Glomerular visceral epithelial cell (primary cell): ENCODE measurements at regions not wholly inside any gene's neighbourhood (a gene's known extent, or its start where the extent isn't known, plus 50 kb on each side); places are given as distances from the start of the nearest gene placed in this dataset.

ENCODE experiments used
- DNase-seq: peaks from one replicate; pipeline ENCODE4 v3.0.0-alpha.2; 2016; ENCODE audit errors: extremely low spot score

DNA sequence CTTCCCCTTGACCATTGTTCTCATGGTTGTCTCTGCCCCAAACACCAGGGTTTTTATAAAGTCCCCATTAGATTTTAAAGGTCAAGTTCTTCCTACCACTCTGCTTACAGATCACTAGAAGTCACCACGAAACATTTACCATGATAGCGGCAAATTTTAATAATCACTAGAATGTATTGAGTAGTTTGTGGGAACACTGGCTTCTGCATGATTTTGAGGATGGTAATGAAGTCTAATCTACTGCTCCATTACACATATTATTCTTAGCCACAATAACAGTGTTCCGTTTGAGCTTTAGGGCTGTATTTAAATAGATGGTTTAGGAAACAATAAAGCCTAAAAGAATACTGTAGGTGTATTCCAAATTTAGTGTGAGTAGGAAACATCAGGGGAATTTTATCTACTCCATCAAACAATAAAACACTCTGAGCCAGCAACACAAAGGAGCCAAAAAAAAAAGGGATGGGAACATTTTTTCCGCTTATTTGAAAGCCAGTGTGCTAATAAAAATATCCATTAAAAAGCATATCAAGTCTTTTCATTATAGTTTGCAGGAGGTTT, 49.7 kb downstream of the KLF12 start:
- no peak for DNase-seq

DNA sequence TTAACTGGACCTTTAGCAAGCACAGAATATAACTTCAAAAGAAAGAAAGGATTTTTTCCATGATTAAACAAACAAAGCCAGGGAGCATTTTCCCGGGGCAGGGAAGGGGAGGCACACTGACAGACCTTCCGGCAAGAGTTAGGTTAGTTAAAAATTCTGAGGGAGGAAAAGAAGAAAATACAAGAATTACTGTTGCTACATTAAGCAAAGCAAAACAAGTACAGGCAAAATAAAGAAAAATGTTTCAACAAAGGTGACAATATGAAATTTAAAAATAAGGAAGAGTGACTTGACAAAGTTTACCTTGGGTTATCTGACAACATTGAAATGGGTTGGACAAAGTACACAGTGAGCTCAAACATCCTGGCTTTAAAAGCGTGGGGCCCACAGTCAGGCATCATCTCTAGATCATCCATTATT, 51.5 kb downstream of the KLF12 start:
- DNase-seq, result no peak

DNA sequence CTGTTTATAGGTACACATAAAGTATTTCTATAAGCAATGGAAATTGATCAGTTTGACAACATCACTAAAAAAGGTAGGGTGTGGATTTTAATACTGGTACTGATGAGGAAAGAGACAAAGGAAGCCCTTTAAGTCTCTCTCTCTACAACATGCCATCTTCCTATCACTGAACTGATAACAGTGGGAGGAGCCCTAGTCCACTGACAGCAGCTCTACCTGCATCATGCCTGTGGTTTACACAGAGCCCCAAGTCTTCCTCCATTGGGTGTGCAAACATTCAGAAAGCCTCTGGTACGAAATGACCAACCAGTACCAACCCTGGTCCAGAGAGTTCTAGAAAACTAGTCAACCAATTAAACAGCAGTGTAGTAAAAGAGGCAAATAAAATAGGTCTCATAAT, 53.4 kb downstream of the KLF12 start:
- DNase-seq, result no peak

DNA sequence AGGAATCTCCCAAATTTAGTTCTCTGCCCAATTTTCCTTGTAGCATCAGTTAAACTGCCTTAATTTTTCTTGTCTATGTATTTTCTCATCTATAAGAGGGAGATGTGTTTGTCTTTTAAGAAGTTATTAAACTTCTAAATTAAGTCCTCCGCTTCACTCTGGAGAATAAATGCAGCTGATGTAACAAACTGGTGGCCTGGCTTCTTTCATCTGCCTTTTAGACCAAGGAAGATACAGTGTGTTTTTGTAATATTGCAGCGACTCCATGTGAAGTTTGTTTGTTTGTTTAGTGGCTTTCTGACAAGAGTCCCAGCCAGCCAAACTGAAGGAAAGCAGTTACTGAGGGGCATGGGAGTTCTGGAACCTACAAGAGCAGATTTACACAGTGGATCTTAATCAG, 56.4 kb downstream of the KLF12 start:
- DNase-seq, result no peak

DNA sequence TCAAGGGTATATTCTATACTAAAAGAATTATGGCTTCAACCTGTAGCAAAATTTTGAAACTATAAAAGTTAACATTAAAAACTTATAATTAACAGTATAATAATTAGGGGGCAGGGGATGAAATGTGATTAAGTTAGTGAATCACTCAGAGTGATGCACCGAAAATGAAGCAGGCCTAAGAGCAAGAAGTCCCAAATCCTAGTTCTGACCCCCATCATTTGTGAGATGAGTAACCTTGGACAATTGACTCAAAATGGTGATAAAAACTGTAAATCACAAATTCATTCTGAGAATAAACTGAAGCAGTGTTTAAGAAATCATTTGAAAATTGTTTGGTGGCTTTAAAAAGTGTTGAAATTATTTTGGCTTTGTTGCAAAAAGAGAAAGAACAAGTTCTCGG, 56.8 kb downstream of the KLF12 start:
- no peak for DNase-seq

DNA sequence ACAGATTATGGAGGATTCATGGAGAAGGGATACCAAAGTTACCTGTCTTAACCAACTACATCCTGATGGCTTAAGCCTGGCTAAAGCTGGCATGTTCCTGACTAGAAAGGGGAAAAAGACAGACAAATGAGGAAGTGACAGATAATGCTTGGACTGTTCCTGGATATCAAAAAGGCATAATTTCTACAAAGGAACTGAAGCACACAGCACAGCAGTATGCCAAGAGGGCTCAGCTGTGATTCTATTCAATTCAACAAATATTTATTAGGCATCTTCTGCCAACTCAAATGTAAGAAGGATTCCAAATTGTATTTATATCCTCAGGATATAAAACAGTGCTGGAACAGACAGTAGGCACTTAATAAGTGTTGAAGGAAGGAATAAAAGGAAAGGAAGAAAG, 59.5 kb downstream of the KLF12 start:
- DNase-seq, result peak; percentile 13

DNA sequence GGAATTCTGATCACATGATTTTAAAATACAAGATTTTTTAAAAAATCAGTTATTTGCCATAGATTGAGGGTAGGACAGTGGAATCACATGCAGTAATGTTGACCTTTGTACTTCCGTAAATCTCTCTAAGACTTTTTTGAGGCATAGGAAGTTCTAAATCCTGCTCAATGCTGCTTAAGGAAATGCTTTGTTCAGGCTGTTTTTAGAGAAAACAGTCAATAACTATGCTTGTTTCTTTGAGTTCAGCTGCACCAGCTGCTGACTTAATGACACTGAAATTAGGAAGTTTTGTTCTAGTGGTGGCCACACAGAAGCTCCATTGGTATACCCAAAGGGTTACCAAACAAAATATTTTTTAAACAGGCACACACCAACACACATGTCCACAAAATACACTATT, 60.9 kb downstream of the KLF12 start:
- no peak for DNase-seq

DNA sequence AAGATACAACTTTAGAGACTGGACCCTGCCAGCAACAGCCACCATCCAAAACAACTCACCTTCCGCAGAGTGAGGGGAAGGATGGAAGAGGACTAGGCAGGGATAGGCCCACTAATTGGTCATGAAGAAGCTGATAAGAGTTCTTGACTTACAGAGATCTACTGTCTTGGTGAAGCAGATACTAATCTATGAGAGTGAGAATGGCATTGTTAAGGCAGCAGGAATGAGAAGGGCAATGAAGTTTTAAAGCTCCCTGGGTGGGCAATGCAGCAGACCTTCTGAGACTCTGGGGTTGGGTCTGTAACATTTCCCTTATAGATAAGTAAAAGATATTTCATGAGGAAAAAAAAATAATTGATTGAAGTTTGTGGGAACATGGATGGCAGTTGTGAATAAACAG, 63.7 kb downstream of the KLF12 start:
- DNase-seq, result no peak

DNA sequence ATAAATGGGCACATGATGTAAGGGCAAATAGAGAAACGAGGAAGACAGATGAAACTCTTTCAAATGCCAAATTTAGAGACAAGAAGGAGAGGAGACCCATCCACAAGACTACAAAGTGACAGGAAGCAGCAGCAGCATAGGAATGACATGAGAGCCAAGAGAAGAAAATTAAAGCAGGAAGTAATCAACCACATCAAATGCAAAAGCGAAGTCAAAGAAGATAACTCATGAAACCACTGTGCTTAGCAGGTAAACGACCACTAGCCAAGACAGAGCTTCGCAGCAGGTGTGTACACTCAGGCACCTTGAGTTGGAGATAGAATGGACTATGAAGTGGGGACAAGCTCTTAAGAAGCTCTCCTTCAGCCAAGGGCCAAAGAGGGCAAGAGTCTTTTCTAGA, 64.1 kb downstream of the KLF12 start:
- no peak for DNase-seq

DNA sequence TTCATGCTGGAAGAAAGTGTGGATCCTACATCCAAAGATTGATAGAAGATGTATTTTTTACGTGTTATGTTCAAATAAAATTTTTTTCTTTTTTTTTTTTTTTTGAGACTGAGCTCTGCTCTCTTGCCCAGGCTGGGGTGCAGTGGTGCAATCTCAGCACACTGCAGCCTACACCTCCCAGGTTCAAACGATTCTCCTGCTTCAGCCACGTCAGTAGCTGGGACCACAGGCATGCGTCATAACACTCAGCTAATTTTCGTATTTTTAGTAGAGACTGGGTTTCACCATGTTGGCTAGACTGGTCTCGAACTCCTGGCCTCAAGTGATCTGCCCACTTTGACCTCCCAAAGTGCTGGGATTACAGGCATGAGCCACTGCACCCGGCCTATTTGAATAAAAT, 65.7 kb downstream of the KLF12 start:
- DNase-seq, result no peak

DNA sequence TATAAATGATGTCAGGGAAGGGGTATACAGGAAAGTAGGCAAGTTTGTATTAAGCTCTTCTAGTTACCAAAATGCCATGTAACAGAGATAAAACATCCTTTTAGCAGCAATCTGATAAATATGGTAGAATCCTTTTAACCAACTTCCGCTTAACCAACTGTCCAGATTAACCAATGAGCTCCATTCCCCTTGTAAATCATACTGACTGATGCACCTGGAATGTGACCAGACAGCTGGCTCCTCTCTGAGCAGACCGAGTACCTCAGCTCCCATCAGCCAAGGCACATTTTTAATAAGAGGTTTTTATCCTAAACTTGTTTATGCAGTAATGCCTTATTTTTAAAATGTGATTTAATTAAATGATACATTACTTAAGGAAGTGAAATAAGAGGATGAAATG, 66.4 kb downstream of the KLF12 start:
- peak; percentile 2 for DNase-seq

DNA sequence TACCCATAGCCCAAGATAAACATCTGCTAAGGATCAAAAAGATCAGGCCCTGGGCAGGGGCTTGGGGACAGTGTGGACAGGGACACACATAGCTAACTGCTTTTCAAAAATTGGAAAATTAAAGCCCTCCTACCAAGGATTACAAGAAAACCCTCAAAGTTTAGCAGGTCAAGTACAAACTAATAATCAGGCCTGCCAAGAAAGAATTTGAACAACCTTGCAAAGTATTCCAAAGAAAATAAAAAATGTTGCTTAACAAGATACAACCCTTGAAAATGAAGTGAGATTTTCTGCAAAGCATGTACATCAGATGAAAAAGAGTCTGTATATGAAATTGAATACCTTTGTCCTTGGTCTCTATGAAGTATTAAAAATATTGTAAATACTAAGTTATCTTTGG, 67.3 kb downstream of the KLF12 start:
- DNase-seq, result no peak

DNA sequence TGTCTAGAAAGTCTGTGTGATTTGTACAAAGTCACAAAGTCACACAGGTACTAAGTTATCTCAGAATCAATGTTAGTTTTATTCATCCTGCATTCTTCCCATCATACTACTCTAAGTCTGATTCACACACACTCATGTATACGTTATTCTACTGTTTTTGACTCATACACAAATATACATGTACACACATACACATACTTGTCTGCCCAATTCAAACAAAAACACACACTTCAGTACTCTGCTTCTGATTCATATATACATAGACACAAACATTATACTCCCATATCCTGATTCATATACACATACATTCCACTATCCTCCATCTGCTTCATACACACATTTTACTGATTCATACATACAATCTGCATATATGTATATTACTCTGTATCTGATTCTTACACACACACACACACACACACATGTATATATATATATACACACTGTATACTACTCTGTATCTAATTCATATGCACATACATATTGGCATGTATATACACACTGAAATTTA, 69.3 kb downstream of the KLF12 start:
- no peak for DNase-seq

DNA sequence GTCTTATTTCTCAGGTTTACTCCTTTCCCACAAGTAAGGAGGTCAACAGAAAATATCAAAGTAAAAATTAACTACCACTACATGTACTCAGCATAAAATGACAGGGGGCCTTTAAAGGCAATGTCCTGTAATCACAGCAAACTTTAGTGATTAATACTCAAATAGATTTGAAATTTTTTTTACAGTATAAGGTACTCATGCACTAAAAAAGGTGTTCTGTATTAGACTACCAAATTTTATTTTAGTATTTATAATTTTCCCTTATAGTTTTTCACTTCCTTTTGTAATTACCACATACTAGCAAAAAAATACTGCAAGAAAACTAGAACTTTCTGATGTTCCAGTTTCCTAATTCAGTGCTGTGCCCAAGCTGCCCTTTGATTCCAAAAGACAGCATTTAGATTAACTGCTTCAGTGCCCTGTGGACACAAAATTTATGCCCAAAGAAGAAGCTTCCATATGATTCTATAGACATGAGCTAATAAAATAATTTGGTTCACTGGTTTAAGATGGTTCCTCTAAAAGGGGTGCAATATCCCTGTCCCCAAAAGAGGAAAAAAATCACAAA, 70.6 kb downstream of the KLF12 start:
- no peak for DNase-seq

DNA sequence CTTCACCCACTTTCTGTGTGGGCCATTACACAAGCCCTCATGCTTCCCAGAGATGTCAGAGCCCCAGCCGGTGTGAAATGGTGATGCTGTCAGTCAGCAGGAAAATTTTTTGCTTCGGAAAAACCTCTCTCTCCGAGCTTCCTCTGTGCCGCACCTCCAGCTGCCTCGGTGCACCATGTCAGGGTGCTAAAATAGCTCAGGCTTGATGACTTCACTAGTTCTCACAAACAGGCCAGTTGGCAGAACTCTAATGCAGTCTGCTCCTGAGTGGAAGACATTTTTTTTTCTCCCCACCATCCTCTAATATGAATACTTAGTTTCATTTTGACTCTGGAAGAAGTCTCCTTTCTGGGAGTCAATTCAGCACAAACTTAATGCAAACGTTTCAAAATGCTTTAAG, 71.3 kb downstream of the KLF12 start:
- DNase-seq, result peak; percentile 56

DNA sequence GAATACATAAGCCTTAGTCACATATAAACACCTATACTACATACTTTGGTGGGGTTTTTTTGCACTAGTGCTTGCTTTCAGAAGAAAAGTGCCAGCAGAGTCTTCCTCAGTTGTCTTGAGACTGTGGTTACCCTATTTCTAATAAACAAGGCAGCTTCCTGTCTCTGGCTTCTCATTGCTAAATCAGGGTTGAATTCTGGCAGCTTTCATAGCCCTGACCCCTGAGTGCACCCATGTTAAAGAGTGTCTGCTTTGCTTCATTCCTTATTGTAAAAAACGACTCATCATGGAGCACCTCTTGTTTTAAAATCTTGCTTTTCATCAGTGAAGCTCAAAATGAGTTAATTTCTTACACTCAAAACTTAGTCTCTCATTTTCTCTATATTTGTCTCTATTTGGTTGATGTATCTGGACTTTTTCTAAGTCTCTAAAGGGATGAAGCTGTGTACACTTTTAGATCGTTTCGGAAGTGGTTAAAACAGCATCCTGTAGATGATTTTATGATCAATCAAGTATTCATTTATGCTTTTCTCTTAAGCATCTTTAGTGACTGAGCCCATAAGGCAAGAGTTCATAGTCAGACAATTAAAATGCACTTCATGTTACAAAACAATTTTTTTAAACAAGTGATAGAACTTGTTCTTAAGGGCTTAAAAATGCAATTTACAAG, 72.1 kb downstream of the KLF12 start:
- no peak for DNase-seq

DNA sequence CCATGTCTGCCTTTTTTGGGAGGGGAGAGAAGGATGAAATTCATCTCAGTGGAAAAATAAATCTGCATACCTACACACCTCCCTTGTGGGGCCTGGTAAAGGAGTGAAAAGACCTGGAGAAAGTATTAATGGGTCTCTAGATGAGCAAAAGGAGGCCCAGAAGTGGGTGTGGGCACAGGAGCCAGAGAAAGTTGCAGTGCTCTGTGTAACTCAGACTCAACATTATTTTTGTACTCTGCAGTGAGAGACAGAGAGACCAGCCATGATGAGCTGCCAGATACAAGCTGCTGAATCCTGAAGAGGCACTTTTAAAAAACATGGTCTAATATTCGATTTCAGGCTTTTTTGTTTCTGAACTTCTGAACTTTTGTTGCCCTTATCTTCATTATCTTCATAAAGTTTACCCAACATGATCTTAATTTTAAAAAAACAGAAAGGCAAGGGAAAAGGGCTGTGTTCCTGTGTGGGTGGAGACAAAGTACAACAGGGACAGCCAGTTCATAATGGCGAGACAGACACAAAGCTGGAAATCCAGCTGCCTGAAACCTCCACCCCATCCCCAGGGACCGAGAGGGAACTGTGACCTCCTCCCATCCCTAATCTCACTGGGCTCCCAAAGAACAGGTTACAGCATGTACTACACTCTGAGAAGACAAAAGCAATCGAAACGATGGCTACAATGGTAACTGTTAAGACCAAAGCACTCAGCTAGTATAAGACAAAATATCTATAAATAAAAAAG, 77.2 kb downstream of the KLF12 start:
- no peak for DNase-seq

DNA sequence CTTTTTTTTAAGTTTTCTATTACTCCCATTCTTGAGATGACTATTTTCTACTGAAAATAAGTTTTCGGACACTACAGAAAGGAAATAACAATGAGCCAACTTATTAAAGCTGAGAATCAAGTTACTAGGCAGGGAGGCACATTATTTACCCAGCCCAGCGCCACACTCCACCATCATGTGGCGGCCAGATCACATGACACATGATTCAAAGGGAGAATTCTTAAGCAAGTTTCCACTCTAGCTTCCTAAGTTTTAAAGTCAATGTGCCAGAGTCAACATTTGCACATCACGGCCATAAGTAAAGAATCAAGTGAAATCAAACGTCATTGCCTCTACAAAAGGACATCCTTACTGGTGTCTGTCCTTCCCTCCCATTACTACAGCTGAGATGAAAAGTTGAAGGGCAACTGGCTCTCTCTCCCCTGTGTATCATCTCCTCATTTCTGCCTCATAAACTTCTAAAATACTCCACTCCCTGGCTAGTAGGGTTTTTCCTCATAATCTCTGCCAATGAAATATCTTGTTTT, 81.7 kb downstream of the KLF12 start:
- no peak for DNase-seq

DNA sequence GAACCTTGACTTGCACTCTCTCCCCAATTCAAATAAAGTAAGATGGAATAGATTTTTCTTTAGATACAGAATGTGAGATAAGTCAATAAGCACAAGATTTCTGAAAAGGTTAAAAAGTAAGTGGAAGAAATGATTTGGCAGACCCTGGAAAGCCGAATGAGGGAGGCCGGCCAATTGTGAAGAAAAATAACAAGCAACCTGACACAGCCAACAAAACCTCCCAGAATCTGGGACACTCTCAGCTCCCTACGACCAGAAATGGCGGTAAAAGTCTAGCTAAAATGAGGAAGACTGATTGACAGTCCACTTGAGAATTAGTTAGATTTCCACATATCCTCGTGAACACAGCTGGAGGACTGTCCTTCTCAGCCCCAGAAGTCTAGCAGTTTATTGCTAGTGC, 85.4 kb downstream of the KLF12 start:
- DNase-seq, result no peak

DNA sequence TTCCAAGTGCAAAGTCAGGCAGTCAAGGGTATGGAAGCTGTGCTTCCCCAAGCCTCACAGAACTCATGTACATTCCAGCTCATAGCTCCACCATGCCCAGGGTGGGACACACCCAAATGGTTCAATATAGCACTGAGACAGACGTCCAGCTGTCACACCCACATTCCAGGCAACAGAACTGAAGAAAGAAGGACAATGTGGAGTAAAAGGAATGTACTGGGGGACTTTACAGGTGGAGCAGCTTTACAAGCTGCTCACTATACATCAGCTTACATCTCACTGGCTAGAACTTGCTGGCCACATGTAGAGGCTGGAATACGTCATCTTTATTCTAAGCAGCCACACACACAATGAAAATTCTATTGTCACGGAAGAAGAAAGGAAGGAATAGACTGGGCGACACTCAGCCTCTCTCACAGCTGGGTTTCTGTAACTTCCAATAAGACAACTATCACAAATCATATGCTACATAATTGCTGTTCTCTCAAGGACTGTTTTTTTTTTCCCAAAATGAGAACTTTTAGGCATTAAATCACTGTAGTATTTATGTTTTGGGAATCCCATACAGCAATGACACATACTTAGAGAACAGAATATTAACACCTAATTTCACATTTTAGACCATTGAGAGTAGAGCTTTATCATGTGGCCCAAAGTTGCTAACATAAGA, 86.1 kb downstream of the KLF12 start:
- DNase-seq, result no peak

DNA sequence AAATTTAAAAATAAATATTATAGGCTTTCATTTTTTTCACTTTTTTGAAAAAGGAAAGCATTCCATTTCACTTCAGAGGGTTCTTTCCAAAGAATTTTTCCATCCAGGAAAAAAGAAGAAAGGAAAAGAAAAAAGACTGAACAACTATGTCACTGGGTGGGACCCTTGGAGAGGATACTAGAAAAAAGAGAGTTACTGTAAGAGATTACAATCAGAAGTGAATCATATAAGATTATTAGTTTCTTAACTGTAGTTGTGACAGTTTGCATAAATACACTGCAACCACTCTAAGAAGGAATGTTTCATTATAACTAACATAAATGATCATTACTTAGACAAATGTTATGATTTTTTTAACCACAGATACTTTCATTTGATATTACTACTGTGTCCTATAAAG, 87.8 kb downstream of the KLF12 start:
- DNase-seq, result no peak

DNA sequence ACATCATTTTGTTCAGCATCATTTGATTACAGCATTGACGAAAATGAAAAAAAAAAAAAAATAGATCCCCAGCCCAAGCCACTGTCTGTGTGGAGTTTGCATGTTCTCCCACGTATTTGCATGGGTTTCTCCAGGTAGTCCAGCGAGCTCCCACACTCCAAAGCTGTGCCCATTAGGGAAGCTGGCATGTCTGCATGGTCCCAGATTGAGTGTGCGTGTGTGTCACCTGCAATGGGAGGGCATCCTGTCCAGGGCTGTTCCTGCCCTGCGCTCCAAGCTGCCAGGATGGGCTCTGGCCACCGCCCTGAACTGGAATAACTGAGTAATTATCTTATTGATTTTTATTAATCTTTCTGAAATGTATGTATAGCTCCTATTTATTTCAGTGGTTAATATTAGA, 88.6 kb downstream of the KLF12 start:
- DNase-seq, result no peak
